ENCODE measurements at regions not wholly inside any gene's neighbourhood (a gene's known extent, or its start where the extent isn't known, plus 50 kb on each side); places are given as distances from the start of the nearest gene placed in this dataset.

DNA sequence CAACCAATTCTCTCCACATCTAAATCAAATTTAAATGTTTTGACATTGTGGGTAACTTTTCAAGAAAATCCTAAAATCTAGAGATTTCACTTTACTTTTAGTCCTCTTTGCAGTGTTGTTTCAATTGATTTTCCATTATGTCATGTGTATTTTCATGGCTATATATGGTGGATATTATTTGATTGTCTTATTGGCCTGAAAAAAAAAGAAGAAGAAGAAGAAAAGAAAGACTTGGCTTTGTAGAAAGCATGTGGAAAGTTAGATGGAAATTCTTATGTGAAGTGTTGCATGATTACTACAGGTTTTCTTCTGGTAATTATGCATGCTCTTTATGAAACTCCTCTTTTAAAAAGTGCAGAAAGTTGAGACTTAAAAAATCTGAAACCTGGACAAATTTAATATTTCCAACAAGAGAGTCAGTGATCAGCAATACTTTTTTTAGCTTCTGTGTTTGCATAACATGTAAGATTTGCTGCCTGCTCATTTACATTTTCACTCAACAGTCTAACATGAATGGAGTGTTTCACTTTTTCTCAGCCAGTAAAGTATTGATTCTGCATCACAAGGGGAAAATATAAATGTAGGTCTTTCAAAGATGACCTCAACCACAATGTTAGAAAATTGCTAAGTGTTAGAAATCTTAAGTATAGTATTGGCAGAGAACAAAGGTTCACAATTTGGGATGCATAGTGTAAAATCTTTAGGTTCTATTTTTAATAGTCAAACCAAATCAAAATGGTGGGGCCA, 438.7 kb downstream of the BCKDHB start:
- no peaks in the 10 kb centered on the region for H3K27me3 ChIP-seq (ENCODE audit: control insufficient read depth, low read length)
- no peaks in the 10 kb centered on the region for H3K36me3 ChIP-seq (ENCODE audit: control insufficient read depth, low read length)
- H3K4me1 ChIP-seq (ENCODE audit: control insufficient read depth, low read length): no peaks in the 10 kb centered on the region
- no peak overlapping the region for H3K27ac ChIP-seq (ENCODE audit: low read depth, low read length)
- no peaks in the 10 kb centered on the region for H3K9me2 ChIP-seq (replicated peaks; ENCODE audit: control insufficient read depth, low read length)
- no peak overlapping the region for H3K4me2 ChIP-seq (ENCODE audit: low read length)
- H3K9me3 ChIP-seq (ENCODE audit: control insufficient read depth, insufficient read depth, low read length): no peaks in the 10 kb centered on the region
- H3K79me2 ChIP-seq (ENCODE audit: control insufficient read depth, low read length): no peaks in the 10 kb centered on the region
- H3K4me3 ChIP-seq (ENCODE audit: low read length): no peak overlapping the region
- TF ChIP-seq, protein P1, sequence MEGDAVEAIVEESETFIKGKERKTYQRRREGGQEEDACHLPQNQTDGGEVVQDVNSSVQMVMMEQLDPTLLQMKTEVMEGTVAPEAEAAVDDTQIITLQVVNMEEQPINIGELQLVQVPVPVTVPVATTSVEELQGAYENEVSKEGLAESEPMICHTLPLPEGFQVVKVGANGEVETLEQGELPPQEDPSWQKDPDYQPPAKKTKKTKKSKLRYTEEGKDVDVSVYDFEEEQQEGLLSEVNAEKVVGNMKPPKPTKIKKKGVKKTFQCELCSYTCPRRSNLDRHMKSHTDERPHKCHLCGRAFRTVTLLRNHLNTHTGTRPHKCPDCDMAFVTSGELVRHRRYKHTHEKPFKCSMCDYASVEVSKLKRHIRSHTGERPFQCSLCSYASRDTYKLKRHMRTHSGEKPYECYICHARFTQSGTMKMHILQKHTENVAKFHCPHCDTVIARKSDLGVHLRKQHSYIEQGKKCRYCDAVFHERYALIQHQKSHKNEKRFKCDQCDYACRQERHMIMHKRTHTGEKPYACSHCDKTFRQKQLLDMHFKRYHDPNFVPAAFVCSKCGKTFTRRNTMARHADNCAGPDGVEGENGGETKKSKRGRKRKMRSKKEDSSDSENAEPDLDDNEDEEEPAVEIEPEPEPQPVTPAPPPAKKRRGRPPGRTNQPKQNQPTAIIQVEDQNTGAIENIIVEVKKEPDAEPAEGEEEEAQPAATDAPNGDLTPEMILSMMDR (IDR thresholded peaks at IDR 0.05; ENCODE audit: low read depth, low read length, poor library complexity, severe bottlenecking): no peak
- TF ChIP-seq EZH2phosphoT487 (IDR thresholded peaks at IDR 0.05; ENCODE audit: borderline replicate concordance, low read length): no peak
- no peaks in the 10 kb centered on the region for H3F3A ChIP-seq (ENCODE audit: control insufficient read depth, insufficient read depth)
- H4K20me1 ChIP-seq (ENCODE audit: control insufficient read depth, insufficient read depth, low read depth, low read length): no peaks in the 10 kb centered on the region

DNA sequence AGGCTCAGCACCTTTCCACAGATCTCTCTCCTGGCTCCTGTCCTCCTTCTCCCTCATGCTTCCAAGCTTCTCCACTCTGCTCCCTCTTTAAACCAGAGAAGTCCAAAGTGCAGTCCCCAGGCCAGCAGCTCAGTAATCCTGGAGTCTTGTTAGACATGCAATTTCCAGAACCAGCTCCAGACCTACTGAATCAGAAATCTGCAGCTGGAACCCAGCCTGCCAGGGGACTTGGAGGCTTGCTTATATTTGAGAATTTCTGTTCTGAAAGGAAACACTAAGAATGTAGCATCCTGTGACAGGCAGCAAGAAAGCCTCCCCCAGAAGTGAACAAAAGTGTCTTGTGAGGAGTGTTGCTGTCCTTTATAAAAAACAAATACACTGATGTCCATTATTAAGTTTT, 438.1 kb downstream of the BCKDHB start:
- Histone ChIP-seq H3K27ac (ENCODE audit: low read depth, low read length) (no peak overlapping the region), H3F3A (ENCODE audit: control insufficient read depth, insufficient read depth) (no peaks in the 10 kb centered on the region), H3K4me2 (ENCODE audit: low read length) (no peak overlapping the region), H3K36me3 (ENCODE audit: control insufficient read depth, low read length) (no peaks in the 10 kb centered on the region), H3K9me2 (replicated peaks; ENCODE audit: control insufficient read depth, low read length) (no peaks in the 10 kb centered on the region), H3K79me2 (ENCODE audit: control insufficient read depth, low read length) (no peaks in the 10 kb centered on the region), H3K27me3 (ENCODE audit: control insufficient read depth, low read length) (no peaks in the 10 kb centered on the region), H3K9me3 (ENCODE audit: control insufficient read depth, insufficient read depth, low read length) (no peaks in the 10 kb centered on the region), H3K4me1 (ENCODE audit: control insufficient read depth, low read length) (no peaks in the 10 kb centered on the region), H3K4me3 (ENCODE audit: low read length) (no peak overlapping the region), H4K20me1 (ENCODE audit: control insufficient read depth, insufficient read depth, low read depth, low read length) (no peaks in the 10 kb centered on the region)
- no peak for TF ChIP-seq EZH2phosphoT487 (IDR thresholded peaks at IDR 0.05; ENCODE audit: borderline replicate concordance, low read length)
- TF ChIP-seq, protein P1 (IDR thresholded peaks at IDR 0.05; ENCODE audit: low read depth, low read length, poor library complexity, severe bottlenecking): no peak

DNA sequence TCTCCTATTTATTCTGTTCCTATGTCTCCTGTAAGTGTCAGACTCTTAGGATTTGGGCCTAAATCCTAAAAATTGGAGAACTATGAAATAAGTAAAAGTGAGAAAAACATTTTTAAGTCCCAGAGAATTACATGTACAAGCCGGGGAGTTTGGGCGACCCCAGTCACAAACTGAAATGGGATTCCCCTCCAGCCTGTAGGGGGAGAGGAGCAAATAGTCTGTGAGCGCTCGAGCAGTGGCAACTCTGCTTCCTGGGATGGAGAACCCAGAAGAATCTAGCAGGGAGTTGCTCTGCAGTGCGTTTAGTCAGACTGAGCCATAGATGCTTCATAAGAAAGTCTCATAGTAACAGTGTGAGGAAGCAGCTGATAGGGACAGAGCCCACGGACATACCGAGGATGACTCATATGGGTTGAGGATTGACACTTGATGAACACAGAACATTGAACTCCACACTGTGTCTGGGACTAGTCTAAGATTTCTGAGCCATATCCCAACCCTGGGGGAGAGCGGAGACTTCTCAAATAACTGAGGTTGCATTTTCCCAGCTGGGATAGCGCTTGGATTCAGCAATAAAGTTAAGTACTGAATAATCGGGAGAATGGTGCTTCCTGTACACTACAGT, 437.2 kb downstream of the BCKDHB start:
- Histone ChIP-seq H3K27me3 (ENCODE audit: control insufficient read depth, low read length) (no peaks in the 10 kb centered on the region), H3K9me3 (ENCODE audit: control insufficient read depth, insufficient read depth, low read length) (no peaks in the 10 kb centered on the region), H3K9me2 (replicated peaks; ENCODE audit: control insufficient read depth, low read length) (no peaks in the 10 kb centered on the region), H3K4me1 (ENCODE audit: control insufficient read depth, low read length) (no peaks in the 10 kb centered on the region), H3K4me2 (ENCODE audit: low read length) (no peak overlapping the region), H3K4me3 (ENCODE audit: low read length) (no peak overlapping the region), H3K36me3 (ENCODE audit: control insufficient read depth, low read length) (no peaks in the 10 kb centered on the region), H4K20me1 (ENCODE audit: control insufficient read depth, insufficient read depth, low read depth, low read length) (no peaks in the 10 kb centered on the region), H3K79me2 (ENCODE audit: control insufficient read depth, low read length) (no peaks in the 10 kb centered on the region), H3F3A (ENCODE audit: control insufficient read depth, insufficient read depth) (no peaks in the 10 kb centered on the region), H3K27ac (ENCODE audit: low read depth, low read length) (no peak overlapping the region)
- TF ChIP-seq EZH2phosphoT487 (IDR thresholded peaks at IDR 0.05; ENCODE audit: borderline replicate concordance, low read length): no peak
- TF ChIP-seq, protein P1 (IDR thresholded peaks at IDR 0.05; ENCODE audit: low read depth, low read length, poor library complexity, severe bottlenecking): no peak

Measured in DOHH2 (cell line).